A673 (cell line): ENCODE measurements at regions not wholly inside any gene's neighbourhood (a gene's known extent, or its start where the extent isn't known, plus 50 kb on each side); places are given as distances from the start of the nearest gene placed in this dataset.
A peak's percentile ranks its signal among the peaks of the same experiment; 100 is the strongest.

ENCODE experiments used
- BruUV-seq: library from RNA; stranded (reverse); fragments of 400-500 nt; replicated peaks from 2 replicates; lab custom pipeline; 2021; lab: Mats Ljungman, UMichigan
- CTCF ChIA-PET: fragments of 300-600 bp; sonication (Branson Sonifier 250); formaldehyde crosslinking; loops from one replicate; lab custom pipeline; 2022; ENCODE audit warnings: antibody characterized with exemption; lab: Charles Lee
- POLR2A ChIA-PET: fragments of 300-600 bp; sonication (Branson Sonifier 250); formaldehyde crosslinking; loops from one replicate; lab custom pipeline; 2022; ENCODE audit warnings: antibody characterized with exemption; ENCODE audit not compliant: low non-redundant PET; lab: Charles Lee
- DNase-seq: peaks from one replicate; pipeline ENCODE4 v3.0.0-alpha.2; 2015; ENCODE audit warnings: low spot score
- H3K27ac ChIP-seq: fragments of 200-600 bp; sonication (generic); 2 replicates; pipeline ENCODE4 v1.5.1; 2016; ENCODE audit warnings: mixed run types, low read depth, mild to moderate bottlenecking, mixed read lengths, antibody characterized with exemption, low read length; ENCODE audit not compliant: poor library complexity, severe bottlenecking
- H3K27me3 ChIP-seq: fragments of 200-600 bp; sonication (generic); replicated peaks from 2 replicates; pipeline ENCODE4 v1.6.1; 2017; ENCODE audit warnings: mixed run types, low read depth, mild to moderate bottlenecking, mixed read lengths, antibody characterized with exemption, low read length; ENCODE audit not compliant: insufficient read depth, poor library complexity
- H3K36me3 ChIP-seq: fragments of 200-600 bp; sonication (generic); 2 replicates; pipeline ENCODE4 v1.6.1; 2016; ENCODE audit warnings: mixed run types, mild to moderate bottlenecking, mixed read lengths, antibody characterized with exemption, low read length; ENCODE audit not compliant: insufficient read depth, poor library complexity, severe bottlenecking
- H3K4me1 ChIP-seq: fragments of 200-600 bp; sonication (generic); 2 replicates; pipeline ENCODE4 v1.6.1; 2017; ENCODE audit warnings: mixed run types, mild to moderate bottlenecking, mixed read lengths, antibody characterized with exemption, low read length; ENCODE audit not compliant: insufficient read depth, poor library complexity, severe bottlenecking
- H3K4me3 ChIP-seq: fragments of 200-600 bp; sonication (generic); 2 replicates; pipeline ENCODE4 v1.5.1; 2016; ENCODE audit warnings: low read depth, mixed run types, mild to moderate bottlenecking, mixed read lengths, low read length; ENCODE audit not compliant: poor library complexity, severe bottlenecking
- H3K9me3 ChIP-seq: fragments of 200-600 bp; sonication (generic); 2 replicates; pipeline ENCODE4 v1.6.1; 2016; ENCODE audit warnings: mixed run types, low read depth, mild to moderate bottlenecking, mixed read lengths, antibody characterized with exemption, low read length; ENCODE audit not compliant: poor library complexity, severe bottlenecking
- EZH2 ChIP-seq: fragments of 200-600 bp; sonication (generic); IDR thresholded peaks from 2 replicates; pipeline ENCODE4 v1.6.1; 2017; ENCODE audit warnings: borderline replicate concordance, low read depth, mild to moderate bottlenecking, mixed read lengths, antibody characterized with exemption, low read length; ENCODE audit not compliant: poor library complexity, severe bottlenecking
- intact Hi-C: fragments of 100-400 bp; cut with micrococcal nuclease; formaldehyde crosslinking; loops from one replicate; pipeline ENCODE4 v1.10.0; 2022; ENCODE audit not compliant: unreplicated experiment
- TF ChIP-seq, protein P1 (sequence below): fragments of 300-800, 200-600 bp; sonication (generic); conservative IDR thresholded peaks from 2 replicates; pipeline ENCODE4 v1.5.1; 2017; ENCODE audit warnings: low read depth, mild to moderate bottlenecking, antibody characterized with exemption, low read length, moderate library complexity, mixed read lengths

DNA sequence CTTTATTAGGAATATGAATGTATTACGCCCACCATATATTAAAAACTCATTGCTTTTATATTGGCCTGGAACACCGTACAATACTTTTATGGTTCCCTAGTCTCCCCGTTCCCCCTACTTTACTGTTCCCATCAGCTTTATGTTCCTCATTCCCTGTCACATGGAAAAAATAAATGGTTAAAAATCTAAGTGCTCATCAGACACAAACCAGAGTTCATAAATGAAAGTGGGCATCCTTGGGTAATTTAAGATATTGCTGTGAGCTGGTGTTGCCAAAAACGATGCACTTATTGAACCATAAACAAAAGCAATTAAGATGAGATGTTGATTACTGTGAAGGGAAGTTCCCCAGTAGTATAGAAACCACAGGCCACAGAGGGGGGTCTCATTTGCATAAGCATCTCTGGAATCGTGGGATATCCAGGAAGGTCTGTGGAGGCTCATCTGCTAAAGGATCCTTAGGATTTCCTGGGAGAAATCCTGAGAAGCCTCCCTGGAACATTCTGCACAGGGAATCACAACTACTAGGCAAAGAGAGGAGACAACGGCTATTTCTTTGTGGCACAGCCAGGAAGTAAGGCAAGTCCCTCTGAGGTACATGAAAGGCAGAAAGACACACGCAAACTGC is 591.4 kb upstream of the CDH11 start:
- Histone ChIP-seq H3K4me3 (no peak overlapping the region), H3K27me3 (no peaks in the 10 kb centered on the region), H3K9me3 (peaks cover 3% of the 10 kb centered on the region), H3K36me3 (no peaks in the 10 kb centered on the region), H3K27ac (no peak overlapping the region), H3K4me1 (peaks cover 7% of the 10 kb centered on the region)
- peak; percentile 13 for DNase-seq
- ChIA-PET CTCF (no interaction called here), POLR2A (interaction anchor here (0.6 kb wide), 1 partner anchor 121 kb away, joined by 3 read pairs; no protein-coding TSS in a partner anchor)
- intact Hi-C loops = no loop called here
- BruUV-seq = no TSS peak
- no peak for TF ChIP-seq EZH2
- TF ChIP-seq, protein P1, sequence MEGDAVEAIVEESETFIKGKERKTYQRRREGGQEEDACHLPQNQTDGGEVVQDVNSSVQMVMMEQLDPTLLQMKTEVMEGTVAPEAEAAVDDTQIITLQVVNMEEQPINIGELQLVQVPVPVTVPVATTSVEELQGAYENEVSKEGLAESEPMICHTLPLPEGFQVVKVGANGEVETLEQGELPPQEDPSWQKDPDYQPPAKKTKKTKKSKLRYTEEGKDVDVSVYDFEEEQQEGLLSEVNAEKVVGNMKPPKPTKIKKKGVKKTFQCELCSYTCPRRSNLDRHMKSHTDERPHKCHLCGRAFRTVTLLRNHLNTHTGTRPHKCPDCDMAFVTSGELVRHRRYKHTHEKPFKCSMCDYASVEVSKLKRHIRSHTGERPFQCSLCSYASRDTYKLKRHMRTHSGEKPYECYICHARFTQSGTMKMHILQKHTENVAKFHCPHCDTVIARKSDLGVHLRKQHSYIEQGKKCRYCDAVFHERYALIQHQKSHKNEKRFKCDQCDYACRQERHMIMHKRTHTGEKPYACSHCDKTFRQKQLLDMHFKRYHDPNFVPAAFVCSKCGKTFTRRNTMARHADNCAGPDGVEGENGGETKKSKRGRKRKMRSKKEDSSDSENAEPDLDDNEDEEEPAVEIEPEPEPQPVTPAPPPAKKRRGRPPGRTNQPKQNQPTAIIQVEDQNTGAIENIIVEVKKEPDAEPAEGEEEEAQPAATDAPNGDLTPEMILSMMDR = no peak

DNA sequence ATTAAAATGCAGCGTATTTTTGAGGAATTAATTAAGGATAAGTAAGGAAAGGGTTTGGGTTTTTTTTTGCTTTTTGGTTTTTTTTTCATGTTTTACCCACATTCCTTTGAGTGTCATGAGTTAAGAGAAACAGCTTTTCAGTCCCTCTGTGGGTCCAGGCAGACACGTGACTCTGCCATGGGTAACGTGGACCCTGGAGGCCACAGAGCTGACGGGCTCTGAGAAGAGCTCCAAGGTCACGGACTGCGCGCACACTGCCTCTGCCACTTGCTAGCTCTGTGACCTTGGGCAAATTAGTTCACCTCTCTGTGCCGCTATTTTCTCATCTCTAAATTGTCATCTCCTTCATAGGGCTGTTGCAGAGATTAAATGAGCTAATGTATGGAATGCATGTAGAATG is 588.2 kb upstream of the CDH11 start:
- ChIA-PET CTCF (no interaction called here), POLR2A (no interaction called here)
- no TSS peak for BruUV-seq
- no peaks in the 10 kb centered on the region for H3K27me3 ChIP-seq
- no peak for DNase-seq
- intact Hi-C loops = no loop called here
- H3K27ac ChIP-seq = no peak overlapping the region
- H3K4me3 ChIP-seq = no peak overlapping the region
- H3K4me1 ChIP-seq = peaks cover 7% of the 10 kb centered on the region
- peaks cover 3% of the 10 kb centered on the region for H3K9me3 ChIP-seq
- H3K36me3 ChIP-seq = no peaks in the 10 kb centered on the region
- TF ChIP-seq, protein P1 = no peak
- no peak for TF ChIP-seq EZH2

DNA sequence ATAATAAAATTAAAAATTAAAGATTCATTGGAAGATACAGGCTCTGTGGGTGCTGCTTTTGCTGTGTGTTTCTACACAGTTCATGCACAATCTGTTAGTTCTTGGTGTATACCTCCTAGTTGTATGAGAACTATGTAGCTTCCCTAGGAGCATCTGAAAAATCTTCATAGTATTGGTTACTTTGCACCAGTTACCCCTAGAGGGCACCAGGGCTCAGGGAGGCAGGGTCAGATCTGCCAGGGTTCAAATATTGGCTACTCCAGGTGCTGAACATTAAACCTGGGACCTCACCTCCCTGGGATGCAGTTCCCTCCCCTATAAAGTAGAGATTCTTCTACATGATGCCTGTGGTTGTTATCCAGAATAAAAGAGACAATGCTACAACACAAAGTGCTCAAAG is 583.0 kb upstream of the CDH11 start:
- POLR2A ChIA-PET = no interaction called here

More for the DNA sequence above, 583.0 kb upstream of the CDH11 start:
- Histone ChIP-seq H3K9me3 (no peaks in the 10 kb centered on the region), H3K4me3 (no peak overlapping the region), H3K36me3 (no peaks in the 10 kb centered on the region), H3K27me3 (no peaks in the 10 kb centered on the region), H3K4me1 (peaks cover 4% of the 10 kb centered on the region), H3K27ac (no peak overlapping the region)
- intact Hi-C loops = no loop called here
- CTCF ChIA-PET = no interaction called here
- no TSS peak for BruUV-seq
- TF ChIP-seq, protein P1 = peak; percentile 58
- no peak for TF ChIP-seq EZH2
- DNase-seq = peak; percentile 15
